ENCODE measurements at regions not wholly inside any gene's neighbourhood (a gene's known extent, or its start where the extent isn't known, plus 50 kb on each side); places are given as distances from the start of the nearest gene placed in this dataset.

DNA sequence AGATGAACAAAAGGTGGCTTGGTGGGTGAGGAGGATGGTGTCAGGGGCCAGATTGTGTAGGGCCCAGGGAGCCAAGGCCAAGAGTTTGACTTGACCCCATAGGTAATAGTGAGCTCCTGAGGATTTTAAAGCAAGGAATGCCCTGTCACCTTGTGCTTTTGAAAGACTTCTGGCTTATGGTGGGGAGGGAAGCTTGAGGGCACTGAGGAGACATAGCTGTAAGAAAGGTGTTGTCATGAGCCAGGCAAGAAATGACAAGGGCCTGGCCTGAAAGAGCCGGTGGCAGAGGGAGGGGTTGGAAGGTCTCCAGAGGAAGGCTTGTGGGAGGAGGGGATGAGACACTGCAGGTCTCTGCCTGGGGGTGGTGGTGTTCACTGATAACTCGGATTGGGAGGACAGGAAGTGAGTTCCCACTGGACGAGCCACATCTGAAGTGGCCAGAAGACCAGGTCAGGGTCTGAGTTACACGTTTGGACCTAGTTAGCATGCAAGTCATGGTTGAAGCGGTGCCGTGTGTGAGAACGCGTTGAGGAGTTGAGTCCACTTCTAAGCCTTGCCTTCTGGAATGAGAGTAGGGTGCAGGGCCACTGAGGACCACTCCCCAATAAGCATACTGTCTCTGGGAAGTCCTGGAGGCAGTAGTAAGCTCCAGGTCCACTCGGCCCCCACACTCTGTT is 64.3 kb downstream of the TET3 start:
- DNase-seq (ENCODE audit: low read depth) = no peak
- H3K4me3 ChIP-seq (ENCODE audit: low read depth, low read length) = no peak overlapping the region
- TF ChIP-seq CTCF (conservative IDR thresholded peaks at IDR 0.05; ENCODE audit: low read depth, low read length) = no peak

DNA sequence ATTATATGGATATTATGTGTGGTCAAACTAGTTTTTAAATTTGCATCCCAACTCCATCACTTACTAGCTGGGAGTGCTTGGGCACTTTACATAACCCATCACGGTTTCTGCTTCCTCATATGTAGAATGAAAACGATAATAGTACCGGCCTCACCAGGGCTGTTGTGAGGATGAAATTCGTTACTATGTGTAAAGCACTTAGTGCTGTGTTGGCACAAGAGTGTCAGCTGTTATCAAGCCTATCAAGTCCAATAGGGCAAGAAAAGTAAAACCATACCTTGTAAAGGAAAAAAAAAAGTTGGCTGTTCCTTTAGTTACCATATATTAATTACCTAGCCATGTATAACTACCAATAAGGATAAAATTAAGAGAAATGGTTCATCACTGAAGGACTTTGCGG is 65.4 kb downstream of the TET3 start:
- H3K4me3 ChIP-seq (ENCODE audit: low read depth, low read length) = no peak overlapping the region
- no peak for TF ChIP-seq CTCF (conservative IDR thresholded peaks at IDR 0.05; ENCODE audit: low read depth, low read length)
- DNase-seq (ENCODE audit: low read depth) = no peak

GRCh38 chr2:74051504-74051903 is 66.8 kb downstream of the TET3 start:
- no peak overlapping the region for H3K4me3 ChIP-seq (ENCODE audit: low read depth, low read length)
- TF ChIP-seq CTCF (conservative IDR thresholded peaks at IDR 0.05; ENCODE audit: low read depth, low read length) = no peak
- no peak for DNase-seq (ENCODE audit: low read depth)

DNA sequence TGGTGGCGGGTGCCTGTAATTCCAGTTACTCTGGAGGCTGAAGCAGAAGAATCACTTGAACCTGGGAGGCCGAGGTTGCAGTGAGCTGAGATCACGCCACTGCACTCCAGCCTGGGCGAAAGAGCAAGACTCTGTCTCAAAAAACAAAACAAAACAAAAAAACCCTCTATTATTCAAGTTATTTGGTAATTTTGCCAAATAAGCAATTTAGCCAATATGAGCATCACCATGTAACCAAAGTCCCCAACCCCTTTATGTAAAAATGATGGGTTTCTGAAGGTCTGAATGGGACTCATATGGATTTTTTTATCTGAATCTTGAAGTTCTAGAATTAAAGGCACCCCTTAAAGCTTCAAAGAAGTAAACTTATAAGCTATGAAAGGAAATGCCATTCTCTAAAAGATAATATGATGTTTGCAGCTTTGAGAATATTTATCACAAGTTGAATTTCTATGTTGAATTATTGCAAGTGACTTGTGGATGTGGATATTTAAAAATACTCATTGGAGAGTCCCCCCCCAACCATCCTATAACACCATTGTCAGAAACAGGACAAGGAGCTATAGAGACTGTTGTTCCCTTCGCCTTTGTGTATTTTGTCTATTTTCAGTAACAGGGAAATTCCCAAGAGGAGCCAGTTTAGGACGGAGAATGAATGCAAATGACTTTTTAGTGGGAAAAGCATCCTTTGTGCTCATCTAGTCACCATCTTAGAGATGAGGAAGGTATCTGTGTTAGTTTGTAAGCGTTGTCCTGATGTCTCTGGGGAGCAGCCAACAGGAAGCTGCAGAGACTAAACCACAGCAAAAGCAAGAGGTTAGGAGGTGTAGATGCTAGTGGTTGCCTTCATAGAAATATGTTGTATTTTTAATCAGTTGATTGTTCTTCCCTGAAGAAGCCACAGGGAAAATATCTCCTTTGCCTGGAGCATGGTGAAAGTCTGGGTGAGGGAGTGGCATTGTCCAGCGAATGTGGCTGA is 68.3 kb downstream of the TET3 start:
- H3K4me3 ChIP-seq (ENCODE audit: low read depth, low read length) = no peak overlapping the region
- TF ChIP-seq CTCF (conservative IDR thresholded peaks at IDR 0.05; ENCODE audit: low read depth, low read length) = no peak
- peak; percentile 38 for DNase-seq (ENCODE audit: low read depth)

GRCh38 chr2:74053959-74054715 is 69.4 kb downstream of the TET3 start:
- no peak for TF ChIP-seq CTCF (conservative IDR thresholded peaks at IDR 0.05; ENCODE audit: low read depth, low read length)
- no peak for DNase-seq (ENCODE audit: low read depth)
- H3K4me3 ChIP-seq (ENCODE audit: low read depth, low read length) = no peak overlapping the region

DNA sequence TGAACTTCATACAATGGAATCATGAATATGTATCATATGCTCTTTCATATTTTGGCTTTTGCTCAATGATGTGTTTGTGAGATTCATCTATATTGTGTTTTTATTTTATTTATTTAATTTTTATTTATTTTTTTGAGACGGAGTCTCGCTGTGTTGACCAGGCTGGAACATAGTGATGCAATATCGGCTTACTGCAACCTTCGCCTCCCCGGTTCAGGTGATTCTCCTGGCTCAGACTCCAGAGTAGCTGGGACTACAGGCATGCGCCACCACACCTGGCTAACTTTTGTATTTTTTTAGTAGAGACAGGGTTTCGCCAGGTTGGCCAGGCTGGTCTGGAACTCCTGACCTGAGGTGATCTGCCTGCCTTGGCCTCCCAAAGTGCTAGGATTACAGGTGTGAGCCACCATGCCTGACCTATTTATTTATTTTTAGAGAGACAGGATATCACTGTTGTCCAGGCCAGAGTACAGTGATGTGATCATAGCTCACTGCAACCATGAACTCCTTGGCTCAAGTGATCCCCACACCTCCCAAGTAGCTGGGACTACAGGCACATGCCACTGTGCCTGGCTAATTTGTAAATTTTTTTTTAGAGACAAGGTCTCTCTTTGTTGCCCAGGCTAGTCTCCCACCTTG is 74.5 kb downstream of the TET3 start:
- no peak overlapping the region for H3K4me3 ChIP-seq (ENCODE audit: low read depth, low read length)
- no peak for TF ChIP-seq CTCF (conservative IDR thresholded peaks at IDR 0.05; ENCODE audit: low read depth, low read length)
- no peak for DNase-seq (ENCODE audit: low read depth)

All from choroid plexus epithelial cell (primary cell).